GM21737 (cell line): ENCODE measurements at regions not wholly inside any gene's neighbourhood (a gene's known extent, or its start where the extent isn't known, plus 50 kb on each side); places are given as distances from the start of the nearest gene placed in this dataset.

ENCODE experiments used
- ATAC-seq: cut with Tn5 transposase; IDR thresholded peaks from one replicate; pipeline ENCODE4 v1.9.1; 2021; ENCODE audit warnings: mild to moderate bottlenecking, moderate library complexity; ENCODE audit not compliant: unreplicated experiment

- ATAC-seq, result peak; percentile 88
Measured at GRCh38 chr15:31472636-31473384, 146.2 kb downstream of the KLF13 start.

- ATAC-seq, result no peak
Measured at GRCh38 chr15:31473385-31474058, 146.9 kb downstream of the KLF13 start.

- ATAC-seq, result no peak
Measured at GRCh38 chr15:31474059-31474868, 147.6 kb downstream of the KLF13 start.

GRCh38 chr15:31476236-31476810 is 149.7 kb downstream of the KLF13 start:
- no peak for ATAC-seq

- ATAC-seq, result no peak
Measured at GRCh38 chr15:31476866-31477265, 150.2 kb downstream of the KLF13 start.

GRCh38 chr15:31477301-31477700 is 150.7 kb downstream of the KLF13 start:
- no peak for ATAC-seq

GRCh38 chr15:31477851-31478701 is 151.4 kb downstream of the KLF13 start:
- no peak for ATAC-seq

GRCh38 chr15:31478702-31479221 is 152.1 kb downstream of the KLF13 start:
- no peak for ATAC-seq

- ATAC-seq, result no peak
Measured at GRCh38 chr15:31480356-31481025, 153.9 kb downstream of the KLF13 start.

GRCh38 chr15:31481142-31481541 is 154.5 kb downstream of the KLF13 start:
- no peak for ATAC-seq

- no peak for ATAC-seq
Measured at GRCh38 chr15:31482122-31482922, 155.7 kb downstream of the KLF13 start.

- no peak for ATAC-seq
Measured at GRCh38 chr15:31483053-31483985, 156.7 kb downstream of the KLF13 start.

GRCh38 chr15:31483986-31484951 is 157.6 kb downstream of the KLF13 start:
- no peak for ATAC-seq

GRCh38 chr15:31484986-31485385 is 158.4 kb downstream of the KLF13 start:
- no peak for ATAC-seq

GRCh38 chr15:31485431-31485830 is 158.8 kb downstream of the KLF13 start:
- no peak for ATAC-seq

GRCh38 chr15:31485911-31486461 is 159.4 kb downstream of the KLF13 start:
- no peak for ATAC-seq
